HG02763 (cell line): ENCODE measurements at regions not wholly inside any gene's neighbourhood (a gene's known extent, or its start where the extent isn't known, plus 50 kb on each side); places are given as distances from the start of the nearest gene placed in this dataset.

Experiments
- ATAC-seq: cut with Tn5 transposase; IDR thresholded peaks from one replicate; pipeline ENCODE4 v1.9.1; 2021; ENCODE audit warnings: mild to moderate bottlenecking, moderate library complexity; ENCODE audit not compliant: unreplicated experiment

GRCh38 chr2:157179324-157180105 is 78.0 kb upstream of the GALNT5 start:
- ATAC-seq, result no peak

GRCh38 chr2:157180359-157180758 is 77.1 kb upstream of the GALNT5 start:
- no peak for ATAC-seq

GRCh38 chr2:157181234-157181633 is 76.3 kb upstream of the GALNT5 start:
- ATAC-seq, result no peak

GRCh38 chr2:157182204-157182709 is 75.2 kb upstream of the GALNT5 start:
- no peak for ATAC-seq

GRCh38 chr2:157182834-157183396 is 74.6 kb upstream of the GALNT5 start:
- no peak for ATAC-seq

DNA sequence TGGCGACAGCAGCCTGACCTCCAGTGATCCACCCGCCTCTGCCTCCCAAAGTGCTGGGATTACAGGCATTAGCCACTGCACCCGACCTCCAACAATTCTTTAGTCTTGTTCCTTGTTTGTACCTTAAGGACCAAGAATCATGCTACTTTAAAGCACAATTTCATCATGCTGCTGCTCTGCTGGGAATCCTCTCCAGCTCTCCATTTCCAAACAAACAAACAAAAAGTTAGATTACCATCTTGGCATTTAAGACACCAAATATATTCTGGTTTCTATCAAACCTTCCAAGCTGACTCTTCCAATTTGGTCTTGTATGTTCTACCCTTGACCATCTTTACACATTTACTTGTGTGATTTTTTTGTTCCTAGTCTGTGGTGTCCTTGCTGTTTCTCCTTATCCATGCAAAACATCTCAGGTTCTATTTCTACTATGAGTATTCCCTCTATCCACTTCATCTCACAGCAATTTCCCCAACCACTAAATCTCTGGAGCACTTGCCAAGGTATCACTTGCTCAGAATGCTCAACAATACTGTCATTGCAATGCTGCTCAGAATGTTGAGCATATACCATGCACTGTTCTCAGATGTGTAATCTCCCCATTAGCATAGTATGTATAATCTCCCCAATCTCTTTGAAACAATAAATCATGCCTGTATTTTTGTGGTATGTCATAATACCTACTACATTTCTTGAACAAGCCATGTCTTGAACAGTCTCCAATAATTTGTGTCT is 73.2 kb upstream of the GALNT5 start:
- no peak for ATAC-seq

GRCh38 chr2:157185476-157186227 is 71.9 kb upstream of the GALNT5 start:
- no peak for ATAC-seq

GRCh38 chr2:157190151-157190550 is 67.4 kb upstream of the GALNT5 start:
- no peak for ATAC-seq

DNA sequence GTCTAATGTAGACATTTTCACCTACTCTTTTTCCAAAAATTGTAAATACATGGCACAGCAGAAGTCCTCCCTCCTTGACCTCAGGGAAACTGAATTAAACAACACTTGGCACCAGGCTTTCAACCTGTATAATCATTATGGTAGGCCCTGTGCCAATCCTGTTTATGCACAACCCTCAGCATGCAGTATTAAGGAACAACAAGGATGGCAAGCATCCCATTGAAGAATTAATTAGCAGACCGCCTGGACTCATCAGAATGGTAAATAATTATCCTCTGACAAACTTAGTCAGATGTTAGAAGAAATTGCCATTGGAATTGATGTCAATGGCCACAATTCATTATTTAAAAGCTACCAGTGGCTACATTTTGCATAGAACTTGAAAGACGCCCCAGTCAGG is 66.3 kb upstream of the GALNT5 start:
- ATAC-seq, result no peak

DNA sequence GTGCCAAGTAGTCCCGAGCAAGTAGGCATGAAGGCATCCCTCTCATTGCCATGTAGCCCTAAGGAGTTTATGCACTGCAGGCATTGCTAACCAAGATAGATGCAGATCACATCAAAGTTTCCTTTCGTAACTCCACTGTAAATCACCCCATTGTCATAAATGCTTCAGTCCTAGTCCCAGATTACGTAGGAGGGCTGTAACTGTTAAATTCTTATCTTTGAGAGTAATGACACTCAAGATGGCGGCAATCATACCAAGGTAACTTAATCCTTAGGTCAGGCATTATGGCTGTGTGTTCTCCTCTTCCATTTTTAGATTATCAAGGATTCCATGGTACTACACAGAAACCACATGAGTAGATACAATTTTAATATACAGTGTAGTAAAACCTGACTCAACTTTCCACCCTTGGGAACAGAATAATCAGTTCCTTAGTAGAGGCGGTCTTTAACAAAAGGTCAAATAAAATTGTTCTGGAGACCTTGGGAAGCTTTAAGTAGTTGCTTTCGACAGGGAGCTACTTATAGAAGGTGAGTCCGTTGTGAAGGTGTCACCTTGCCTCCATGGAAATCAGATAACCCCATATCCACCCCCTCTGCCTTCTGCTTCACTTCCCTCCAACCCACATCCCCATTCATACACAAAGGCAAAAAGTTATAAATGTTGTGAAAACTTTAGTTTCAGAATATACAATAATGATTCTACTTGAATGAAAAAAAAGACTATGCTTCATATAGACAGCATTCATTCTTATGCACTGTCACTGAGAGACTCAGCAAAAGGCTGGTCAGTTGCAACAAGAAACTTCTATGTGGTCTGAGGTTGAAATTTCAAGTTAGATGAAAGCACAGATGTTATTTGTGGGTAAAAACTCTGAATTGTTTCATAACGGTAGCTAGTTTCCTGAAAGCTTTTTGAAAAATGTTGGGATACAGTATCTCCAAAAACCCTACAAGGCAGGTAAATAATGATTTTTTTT is 64.8 kb upstream of the GALNT5 start:
- ATAC-seq, result peak; percentile 90

GRCh38 chr2:157193461-157193860 is 64.0 kb upstream of the GALNT5 start:
- ATAC-seq, result no peak

DNA sequence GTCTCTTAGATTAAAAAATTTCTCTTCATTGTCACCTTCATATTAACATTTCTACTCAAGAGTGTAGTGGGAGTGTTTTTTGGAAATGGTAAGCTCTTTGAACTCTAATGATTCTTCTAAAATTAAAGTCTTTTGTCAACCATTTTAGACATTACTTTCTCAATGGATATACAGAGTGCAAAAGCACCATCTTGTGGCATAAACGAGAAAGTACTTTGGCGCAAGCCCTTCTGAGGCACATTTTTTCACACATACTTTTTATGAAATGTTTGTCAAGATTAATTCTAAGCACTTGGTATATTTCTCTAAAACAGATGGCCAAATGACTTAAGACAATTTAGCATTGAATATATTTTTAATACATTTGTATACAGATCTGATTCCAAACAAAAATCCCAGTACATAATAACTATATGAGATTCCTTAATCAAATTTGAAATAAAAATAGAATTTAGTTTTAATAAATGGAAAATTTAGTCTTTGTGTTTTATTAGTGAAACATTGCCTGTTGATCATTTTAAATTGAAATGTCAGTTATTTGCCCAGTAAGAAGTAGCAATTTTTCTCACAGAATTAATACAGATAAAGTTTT is 63.3 kb upstream of the GALNT5 start:
- ATAC-seq, result peak; percentile 52

GRCh38 chr2:157194844-157195243 is 62.7 kb upstream of the GALNT5 start:
- no peak for ATAC-seq

- ATAC-seq, result no peak
Observed at GRCh38 chr2:157196956-157197355, 60.5 kb upstream of the GALNT5 start.

DNA sequence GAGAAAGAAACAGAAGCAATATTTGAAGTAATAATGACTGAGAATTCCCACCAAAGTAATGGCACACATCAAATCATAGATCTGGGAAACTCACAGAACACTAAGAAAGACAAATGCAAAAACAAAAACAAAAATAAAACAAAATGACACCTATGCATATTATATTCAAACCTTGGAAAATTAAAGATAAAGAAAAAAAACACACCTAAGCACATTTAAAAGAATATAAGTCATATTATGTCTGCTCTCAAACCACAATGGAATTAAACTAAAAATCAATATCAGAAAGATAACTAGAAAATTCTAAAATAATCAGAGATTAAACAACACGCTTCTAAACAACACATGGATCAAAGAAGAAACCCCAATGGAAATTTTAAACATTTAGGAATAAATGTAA is 59.7 kb upstream of the GALNT5 start:
- no peak for ATAC-seq

GRCh38 chr2:157203651-157204050 is 53.9 kb upstream of the GALNT5 start:
- ATAC-seq, result no peak

DNA sequence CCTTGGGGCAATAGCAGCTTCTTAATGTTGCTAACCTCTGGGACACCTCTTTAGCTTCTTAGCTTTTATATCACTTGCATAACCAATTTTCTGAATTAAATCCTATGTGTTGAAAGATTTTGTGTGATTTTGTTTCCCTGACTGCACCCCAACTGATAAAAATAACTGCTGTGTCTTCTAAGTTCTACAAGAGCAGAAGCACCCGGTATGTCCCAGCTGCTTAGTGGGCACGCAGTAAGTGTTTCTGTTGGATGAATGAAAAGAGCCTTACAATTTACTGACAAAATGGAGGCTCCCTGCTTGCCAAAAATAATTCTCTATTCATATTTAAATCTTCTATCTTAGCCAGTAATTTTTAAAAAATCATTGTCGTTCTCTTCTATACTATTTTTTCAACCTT is 53.1 kb upstream of the GALNT5 start:
- ATAC-seq, result no peak

DNA sequence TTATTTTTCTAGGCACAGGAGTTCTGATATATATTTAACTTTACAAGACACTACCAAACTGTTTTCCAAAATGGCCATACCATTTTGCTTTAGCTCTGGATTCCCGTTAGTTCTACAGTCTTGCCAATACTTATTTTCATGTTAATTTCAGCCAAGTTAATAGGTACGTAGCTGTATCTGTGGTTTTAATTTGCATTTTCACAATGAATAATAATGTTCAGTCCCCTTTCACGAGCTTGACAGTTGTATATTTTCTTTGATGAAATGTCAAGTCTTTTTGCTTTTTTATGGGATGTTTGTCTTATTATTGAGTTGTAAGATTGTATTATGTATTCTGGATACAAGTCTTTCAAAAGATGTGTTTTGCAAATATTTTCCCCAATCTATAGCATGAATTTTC is 50.6 kb upstream of the GALNT5 start:
- no peak for ATAC-seq
